HEK293 (cell line): ENCODE measurements at regions not wholly inside any gene's neighbourhood (a gene's known extent, or its start where the extent isn't known, plus 50 kb on each side); places are given as distances from the start of the nearest gene placed in this dataset.

ENCODE experiments used
- CTCF ChIA-PET: fragments of 350-600 bp; formaldehyde crosslinking; extraction: SDS; loops from one replicate; lab custom pipeline; 2021; ENCODE audit warnings: antibody characterized with exemption; lab: Yijun Ruan, JAX
- POLR2A ChIA-PET: fragments of 300-600 bp; formaldehyde crosslinking; extraction: SDS; loops from one replicate; lab custom pipeline; 2020; ENCODE audit warnings: antibody characterized with exemption, inconsistent platforms; lab: Yijun Ruan, JAX
- H3K27ac ChIP-seq: fragments of 200-500 bp; sonication (Bioruptor generic); 2 replicates; pipeline ENCODE4 v1.5.1; 2014; ENCODE audit warnings: low read depth, low read length, control low read depth, inconsistent platforms; ENCODE audit errors: extremely low read depth
- H3K36me3 ChIP-seq, 2 experiments: fragments of 200-500 bp in 1 of 2; sonication (Bioruptor generic) in 1 of 2; 1 replicate in 1 of 2; 2 replicates in 1 of 2; pipeline ENCODE4 v1.5.1; 2014 to 2017; ENCODE audit warnings: inconsistent platforms in 2 of 2, low read length in 2 of 2; ENCODE audit not compliant: control insufficient read depth in 2 of 2, insufficient read depth in 1 of 2
- H3K4me1 ChIP-seq: fragments of 200-500 bp; sonication (Bioruptor generic); 2 replicates; pipeline ENCODE4 v1.5.1; 2014; ENCODE audit warnings: mild to moderate bottlenecking, low read length, inconsistent platforms; ENCODE audit not compliant: control insufficient read depth, insufficient read depth
- H3K4me3 ChIP-seq: 2 replicates; pipeline ENCODE4 v1.5.1; 2011; ENCODE audit warnings: low read depth, mild to moderate bottlenecking, control low read depth, low read length, moderate library complexity
- H3K9me3 ChIP-seq: fragments of 200-500 bp; sonication (Bioruptor generic); 2 replicates; pipeline ENCODE4 v1.5.1; 2014; ENCODE audit warnings: low read depth, low read length, inconsistent platforms; ENCODE audit not compliant: control insufficient read depth, insufficient read depth
- GLIS1 ChIP-seq: fragments of 450-650 bp; formaldehyde crosslinking; IDR thresholded peaks from 2 replicates; pipeline ENCODE4 v1.5.1; 2016; ENCODE audit warnings: missing biosample characterization, missing genetic modification characterization
- HOXA7 ChIP-seq: sonication (generic); formaldehyde crosslinking; IDR thresholded peaks from 2 replicates; pipeline ENCODE4 v1.8.1; 2022; ENCODE audit warnings: missing genetic modification reagents, borderline replicate concordance
- HOXC10 ChIP-seq: sonication (generic); formaldehyde crosslinking; IDR thresholded peaks from 2 replicates; pipeline ENCODE4 v1.8.1; 2023; ENCODE audit warnings: mild to moderate bottlenecking, missing genetic modification reagents
- KLF16 ChIP-seq: fragments of 450-650 bp; formaldehyde crosslinking; IDR thresholded peaks from 2 replicates; pipeline ENCODE4 v1.5.1; 2017; ENCODE audit warnings: missing biosample characterization, missing genetic modification characterization
- MEIS1 ChIP-seq: sonication (generic); formaldehyde crosslinking; IDR thresholded peaks from 2 replicates; pipeline ENCODE4 v1.8.1; 2022; ENCODE audit warnings: missing genetic modification reagents, mild to moderate bottlenecking, borderline replicate concordance
- MYNN ChIP-seq: fragments of 450-650 bp; formaldehyde crosslinking; IDR thresholded peaks from 2 replicates; pipeline ENCODE4 v1.5.1; 2016; ENCODE audit warnings: missing biosample characterization, missing genetic modification characterization, borderline replicate concordance
- MZF1 ChIP-seq: fragments of 450-650 bp; formaldehyde crosslinking; IDR thresholded peaks from 2 replicates; pipeline ENCODE4 v1.5.1; 2017; ENCODE audit warnings: missing biosample characterization, missing genetic modification characterization, borderline replicate concordance
- OVOL3 ChIP-seq: fragments of 450-650 bp; formaldehyde crosslinking; IDR thresholded peaks from 2 replicates; pipeline ENCODE4 v1.5.1; 2016; ENCODE audit warnings: missing biosample characterization, missing genetic modification characterization
- RBAK ChIP-seq: fragments of 450-650 bp; formaldehyde crosslinking; IDR thresholded peaks from 2 replicates; pipeline ENCODE4 v1.5.1; 2016; ENCODE audit warnings: missing biosample characterization, missing genetic modification characterization
- SP3 ChIP-seq: fragments of 450-650 bp; formaldehyde crosslinking; IDR thresholded peaks from 2 replicates; pipeline ENCODE4 v1.5.1; 2016; ENCODE audit warnings: missing biosample characterization, missing genetic modification characterization
- TCF7L2 ChIP-seq: IDR thresholded peaks from 2 replicates; pipeline ENCODE4 v1.6.1; 2011; ENCODE audit warnings: low read depth, mild to moderate bottlenecking, inconsistent platforms, low read length, moderate library complexity, borderline replicate concordance
- ZBTB10 ChIP-seq: fragments of 450-650 bp; formaldehyde crosslinking; IDR thresholded peaks from 2 replicates; pipeline ENCODE4 v1.5.1; 2016; ENCODE audit warnings: missing biosample characterization, missing genetic modification characterization
- ZBTB21 ChIP-seq: fragments of 450-650 bp; formaldehyde crosslinking; IDR thresholded peaks from 2 replicates; pipeline ENCODE4 v1.5.1; 2017; ENCODE audit warnings: missing biosample characterization, missing genetic modification characterization
- ZBTB44 ChIP-seq: fragments of 450-650 bp; IDR thresholded peaks from 2 replicates; pipeline ENCODE4 v1.5.1; 2018; ENCODE audit warnings: missing biosample characterization, mild to moderate bottlenecking, missing genetic modification characterization
- ZBTB7A ChIP-seq: fragments of 450-650 bp; formaldehyde crosslinking; IDR thresholded peaks from 2 replicates; pipeline ENCODE4 v1.5.1; 2016; ENCODE audit warnings: low read depth, missing biosample characterization, missing genetic modification characterization
- ZIC2 ChIP-seq: fragments of 450-650 bp; formaldehyde crosslinking; IDR thresholded peaks from 2 replicates; pipeline ENCODE4 v1.5.1; 2016; ENCODE audit warnings: missing biosample characterization, missing genetic modification characterization
- ZNF239 ChIP-seq: fragments of 450-650 bp; formaldehyde crosslinking; IDR thresholded peaks from 2 replicates; pipeline ENCODE4 v1.5.1; 2016; ENCODE audit warnings: missing biosample characterization, missing genetic modification characterization
- ZNF433 ChIP-seq: fragments of 450-650 bp; formaldehyde crosslinking; IDR thresholded peaks from 2 replicates; pipeline ENCODE4 v1.5.1; 2016; ENCODE audit warnings: missing biosample characterization, missing genetic modification characterization, low read depth
- ZNF510 ChIP-seq: fragments of 450-650 bp; formaldehyde crosslinking; IDR thresholded peaks from 2 replicates; pipeline ENCODE4 v1.5.1; 2018; ENCODE audit warnings: mild to moderate bottlenecking, missing genetic modification characterization, missing biosample characterization; ENCODE audit not compliant: insufficient replicate concordance
- ZNF521 ChIP-seq: fragments of 450-650 bp; formaldehyde crosslinking; IDR thresholded peaks from 2 replicates; pipeline ENCODE4 v1.5.1; 2017; ENCODE audit warnings: missing biosample characterization, mild to moderate bottlenecking, missing genetic modification characterization
- ZNF560 ChIP-seq: fragments of 450-650 bp; formaldehyde crosslinking; IDR thresholded peaks from 2 replicates; pipeline ENCODE4 v1.5.1; 2017; ENCODE audit warnings: missing biosample characterization, missing genetic modification characterization, borderline replicate concordance
- ZNF596 ChIP-seq: fragments of 450-650 bp; IDR thresholded peaks from 2 replicates; pipeline ENCODE4 v1.5.0; 2018; ENCODE audit warnings: missing biosample characterization, mild to moderate bottlenecking, missing genetic modification characterization, moderate library complexity
- ZNF707 ChIP-seq: fragments of 450-650 bp; formaldehyde crosslinking; IDR thresholded peaks from 2 replicates; pipeline ENCODE4 v1.5.1; 2016; ENCODE audit warnings: missing biosample characterization, missing genetic modification characterization
- ZNF747 ChIP-seq: fragments of 450-650 bp; formaldehyde crosslinking; IDR thresholded peaks from 2 replicates; pipeline ENCODE4 v1.5.1; 2016; ENCODE audit warnings: missing biosample characterization, missing genetic modification characterization
- ZNF785 ChIP-seq: fragments of 450-650 bp; formaldehyde crosslinking; IDR thresholded peaks from 2 replicates; pipeline ENCODE4 v1.5.1; 2016; ENCODE audit warnings: missing biosample characterization, missing genetic modification characterization
- ZSCAN18 ChIP-seq: fragments of 450-650 bp; formaldehyde crosslinking; IDR thresholded peaks from 2 replicates; pipeline ENCODE4 v1.5.1; 2016; ENCODE audit warnings: missing biosample characterization, missing genetic modification characterization
- TF ChIP-seq, protein P1 (sequence below): sonication (generic); formaldehyde crosslinking; IDR thresholded peaks from 2 replicates; pipeline ENCODE4 v1.8.1; 2022; ENCODE audit warnings: mild to moderate bottlenecking, moderate library complexity, missing genetic modification reagents

GRCh38 chr10:120111628-120112027 is 219.1 kb downstream of the SEC23IP start:
- H3K27ac ChIP-seq, result no peak overlapping the region
- POLR2A ChIA-PET, result no interaction called here
- CTCF ChIA-PET, result interaction anchor here (0.6 kb wide), 1 partner anchor 625 kb away, joined by 6 read pairs; no protein-coding TSS in a partner anchor

DNA sequence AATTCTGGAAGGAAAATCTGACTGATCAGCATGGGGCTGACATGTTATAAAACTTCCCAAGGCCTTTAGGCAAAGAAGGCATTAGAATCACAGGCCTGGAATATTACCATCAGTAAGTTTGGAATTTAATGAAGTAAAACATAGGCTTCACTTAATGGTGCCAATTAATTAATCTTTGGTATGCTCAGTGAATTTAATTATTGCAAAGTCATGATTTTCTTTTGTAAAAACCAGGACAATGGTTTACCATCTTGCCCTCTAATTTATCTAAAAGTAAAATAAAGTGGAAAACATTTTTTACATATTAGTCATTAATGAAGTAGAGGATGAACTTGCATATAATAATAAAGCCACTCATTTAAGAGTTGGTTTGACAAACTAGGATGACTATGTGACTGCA is 220.3 kb downstream of the SEC23IP start:
- TF ChIP-seq ZNF785 (tag by site-specific recombination) (no peak), KLF16 (tag by site-specific recombination) (no peak), TCF7L2 (no peak), ZNF747 (tag by site-specific recombination) (no peak)
- Histone ChIP-seq H3K36me3 (no peaks in the 10 kb centered on the region), H3K4me1 (peaks cover 6% of the 10 kb centered on the region), H3K4me3 (no peak overlapping the region), H3K27ac (no peak overlapping the region), H3K9me3 (no peaks in the 10 kb centered on the region)
- POLR2A ChIA-PET, result no interaction called here
- CTCF ChIA-PET, result interaction anchor here (0.6 kb wide), 1 partner anchor 159 kb away, joined by 4 read pairs; no protein-coding TSS in a partner anchor

More at GRCh38 chr10:120111628-120112027, 219.1 kb downstream of the SEC23IP start:
- Histone ChIP-seq H3K4me1 (peaks cover 6% of the 10 kb centered on the region), H3K36me3 (no peaks in the 10 kb centered on the region), H3K4me3 (no peak overlapping the region), H3K9me3 (no peaks in the 10 kb centered on the region)
- TF ChIP-seq ZNF707 (tag by site-specific recombination), result no peak
- no peak for TF ChIP-seq ZBTB10 (tag by site-specific recombination)
- no peak for TF ChIP-seq ZNF596 (tag by site-specific recombination)
- no peak for TF ChIP-seq ZBTB44 (tag by site-specific recombination)
- no peak for TF ChIP-seq MZF1 (tag by site-specific recombination)
- no peak for TF ChIP-seq MYNN (tag by site-specific recombination)
- TF ChIP-seq MEIS1 (CRISPR knock-in tag), result no peak
- no peak for TF ChIP-seq ZNF239 (tag by site-specific recombination)
- no peak for TF ChIP-seq ZNF785 (tag by site-specific recombination)
- TF ChIP-seq ZIC2 (tag by site-specific recombination), result no peak
- no peak for TF ChIP-seq GLIS1 (tag by site-specific recombination)
- no peak for TF ChIP-seq HOXC10 (CRISPR knock-in tag)
- no peak for TF ChIP-seq OVOL3 (tag by site-specific recombination)
- no peak for TF ChIP-seq ZNF521 (tag by site-specific recombination)
- no peak for TF ChIP-seq HOXA7 (CRISPR knock-in tag)

- ChIA-PET CTCF (interaction anchor here (0.6 kb wide), 1 partner anchor 433 kb away, joined by 8 read pairs; no protein-coding TSS in a partner anchor), POLR2A (no interaction called here)
- Histone ChIP-seq H3K4me3 (no peak overlapping the region), H3K27ac (no peak overlapping the region), H3K4me1 (peaks cover 6% of the 10 kb centered on the region), H3K9me3 (no peaks in the 10 kb centered on the region), H3K36me3 (no peaks in the 10 kb centered on the region)
- TF ChIP-seq ZBTB7A (tag by site-specific recombination), result no peak
- no peak for TF ChIP-seq ZNF433
- no peak for TF ChIP-seq SP3
- TF ChIP-seq RBAK (tag by site-specific recombination), result no peak
- TF ChIP-seq ZNF560 (tag by site-specific recombination), result no peak
- TF ChIP-seq ZSCAN18 (tag by site-specific recombination), result no peak
- TF ChIP-seq, protein P1, sequence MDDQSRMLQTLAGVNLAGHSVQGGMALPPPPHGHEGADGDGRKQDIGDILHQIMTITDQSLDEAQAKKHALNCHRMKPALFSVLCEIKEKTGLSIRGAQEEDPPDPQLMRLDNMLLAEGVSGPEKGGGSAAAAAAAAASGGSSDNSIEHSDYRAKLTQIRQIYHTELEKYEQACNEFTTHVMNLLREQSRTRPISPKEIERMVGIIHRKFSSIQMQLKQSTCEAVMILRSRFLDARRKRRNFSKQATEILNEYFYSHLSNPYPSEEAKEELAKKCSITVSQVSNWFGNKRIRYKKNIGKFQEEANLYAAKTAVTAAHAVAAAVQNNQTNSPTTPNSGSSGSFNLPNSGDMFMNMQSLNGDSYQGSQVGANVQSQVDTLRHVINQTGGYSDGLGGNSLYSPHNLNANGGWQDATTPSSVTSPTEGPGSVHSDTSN (CRISPR knock-in tag), result no peak
- no peak for TF ChIP-seq ZBTB21
- TF ChIP-seq ZNF510 (tag by site-specific recombination), result no peak
These were observed 223.4 kb downstream of the SEC23IP start for GRCh38 chr10:120115959-120116358.
